ENCODE measurements at regions not wholly inside any gene's neighbourhood (a gene's known extent, or its start where the extent isn't known, plus 50 kb on each side); places are given as distances from the start of the nearest gene placed in this dataset.

DNA sequence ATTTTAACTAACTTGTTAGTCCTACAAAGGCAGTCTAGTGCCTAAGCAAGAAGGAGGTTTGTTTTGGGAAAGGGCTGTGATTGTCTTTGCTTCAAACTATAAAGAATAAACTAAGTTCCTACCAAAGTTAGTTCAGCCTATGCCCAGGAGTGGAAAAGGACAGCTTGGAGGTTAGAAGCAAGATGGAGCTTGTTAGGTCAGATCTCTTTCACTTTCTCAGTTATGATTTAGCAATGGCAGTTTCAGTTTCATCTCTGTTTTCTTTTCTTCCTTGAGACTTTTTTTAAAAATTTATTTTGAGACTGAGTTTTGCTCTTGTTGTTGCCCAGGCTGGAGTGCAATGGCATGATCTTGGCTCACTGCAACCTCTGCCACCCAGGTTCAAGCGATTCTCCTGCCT, 82.9 kb upstream of the NLGN4X start:
- DNase-seq, result no peak

DNA sequence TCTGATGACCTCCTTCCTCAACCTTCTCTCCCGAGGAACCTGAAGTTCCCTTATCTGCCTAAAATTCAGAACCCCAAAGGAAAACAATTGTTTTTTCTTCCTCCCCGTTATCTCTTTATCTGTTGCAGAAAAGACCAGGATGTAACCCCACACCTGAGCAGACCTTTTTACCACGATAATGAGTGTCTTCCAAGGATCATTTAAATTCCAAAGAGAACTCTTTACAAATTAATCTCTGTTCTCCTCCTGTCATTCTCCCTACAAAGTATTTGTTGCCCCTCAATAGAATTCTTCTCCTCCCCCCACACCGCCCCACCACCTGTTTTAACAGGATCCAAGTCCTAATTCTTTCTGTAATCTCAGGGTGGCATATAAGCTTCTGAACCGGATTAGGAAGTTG, 78.5 kb upstream of the NLGN4X start:
- DNase-seq, result no peak

DNA sequence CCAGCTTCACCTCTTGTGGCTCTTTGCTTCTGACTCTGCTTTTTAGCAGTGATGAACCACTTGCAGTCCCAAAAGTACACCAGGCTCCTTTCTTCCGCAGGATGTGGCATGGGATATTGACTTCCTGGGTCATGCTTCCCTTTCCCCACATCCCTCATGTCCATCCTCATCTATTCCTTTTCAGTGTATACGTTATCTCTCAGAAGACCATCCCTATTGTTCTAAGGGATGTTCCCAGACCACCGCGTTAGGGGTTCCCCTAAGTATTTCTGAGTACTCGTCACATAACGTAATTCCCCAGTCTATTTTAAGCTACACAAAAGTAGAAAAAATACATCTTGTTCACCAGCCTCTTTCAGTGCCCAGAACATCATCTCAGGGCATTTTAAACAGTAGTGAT, 71.1 kb upstream of the NLGN4X start:
- DNase-seq, result no peak

DNA sequence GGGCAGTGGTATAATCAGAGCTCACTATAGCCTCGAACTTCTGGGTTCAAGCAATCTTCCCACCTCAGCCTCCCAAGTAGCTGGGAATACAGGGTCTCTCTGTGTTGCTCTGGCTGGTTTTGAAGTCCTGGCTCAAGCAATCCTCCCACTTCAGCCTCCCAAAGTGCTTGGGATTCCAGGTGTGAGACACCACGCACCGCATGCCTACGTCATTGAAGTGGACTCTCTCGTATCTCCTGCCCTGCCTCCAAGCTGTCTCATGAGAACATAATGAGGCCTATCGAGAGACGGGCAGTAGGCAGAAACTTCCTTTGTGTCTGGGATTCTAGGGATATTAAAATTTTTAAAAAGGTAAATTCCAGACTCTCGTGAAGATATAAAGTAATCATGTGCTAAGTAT, 65.0 kb upstream of the NLGN4X start:
- DNase-seq, result no peak

DNA sequence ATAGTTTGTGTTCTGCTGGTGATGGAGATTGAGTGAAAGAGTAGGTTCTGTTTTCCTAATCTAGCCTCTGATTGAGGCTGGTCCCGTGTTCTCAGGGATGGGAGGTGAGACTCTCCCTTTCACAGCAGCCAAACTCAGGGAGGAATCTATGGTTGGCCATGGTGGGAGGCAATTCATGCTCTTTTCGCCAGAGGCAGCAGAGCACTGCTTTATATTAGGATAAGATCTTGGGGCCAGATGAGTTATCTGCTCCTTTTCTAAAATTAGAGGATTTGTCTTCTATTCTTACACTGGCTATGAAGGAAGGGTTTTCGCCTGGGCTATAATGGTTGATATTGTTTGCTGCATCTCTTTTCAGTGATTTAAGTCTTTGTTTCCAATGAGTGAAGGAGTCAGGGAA, 63.9 kb upstream of the NLGN4X start:
- no peak for DNase-seq

DNA sequence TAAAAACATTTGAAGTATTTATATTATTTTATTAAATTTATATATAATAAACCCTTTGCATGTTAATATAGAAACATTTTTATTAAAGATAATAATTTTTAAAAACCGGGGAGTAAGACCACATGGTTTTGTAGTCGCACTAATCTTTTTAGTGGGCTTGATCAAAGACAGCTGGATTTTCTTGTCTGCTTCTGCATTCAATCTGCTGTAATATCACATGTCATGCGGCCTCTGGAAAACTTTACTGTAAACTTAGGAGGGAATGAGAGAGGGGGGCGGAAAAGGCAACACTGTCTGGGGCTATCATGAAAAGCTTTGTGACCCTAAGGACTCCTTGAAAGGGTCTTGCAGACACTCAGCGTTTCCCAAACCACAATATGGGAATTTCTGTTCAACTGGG, 62.8 kb upstream of the NLGN4X start:
- DNase-seq, result no peak

DNA sequence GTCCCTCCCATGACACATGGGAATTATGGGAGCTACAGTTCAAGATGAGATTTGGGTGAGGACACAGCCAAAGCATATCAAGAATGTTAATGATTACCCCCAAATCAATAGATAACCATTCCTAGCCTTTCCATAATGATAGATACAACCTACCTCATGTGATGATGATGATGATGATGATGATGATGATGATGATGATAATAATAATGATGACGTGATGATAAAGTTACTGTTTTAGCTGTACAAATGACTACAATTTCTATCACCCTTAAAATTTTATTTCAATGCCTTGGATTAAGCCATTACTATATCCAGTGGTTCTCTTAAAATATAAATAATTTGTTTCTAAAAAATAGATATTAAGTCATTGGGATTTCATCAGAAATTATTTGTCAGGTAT, 55.2 kb upstream of the NLGN4X start:
- DNase-seq, result no peak

DNA sequence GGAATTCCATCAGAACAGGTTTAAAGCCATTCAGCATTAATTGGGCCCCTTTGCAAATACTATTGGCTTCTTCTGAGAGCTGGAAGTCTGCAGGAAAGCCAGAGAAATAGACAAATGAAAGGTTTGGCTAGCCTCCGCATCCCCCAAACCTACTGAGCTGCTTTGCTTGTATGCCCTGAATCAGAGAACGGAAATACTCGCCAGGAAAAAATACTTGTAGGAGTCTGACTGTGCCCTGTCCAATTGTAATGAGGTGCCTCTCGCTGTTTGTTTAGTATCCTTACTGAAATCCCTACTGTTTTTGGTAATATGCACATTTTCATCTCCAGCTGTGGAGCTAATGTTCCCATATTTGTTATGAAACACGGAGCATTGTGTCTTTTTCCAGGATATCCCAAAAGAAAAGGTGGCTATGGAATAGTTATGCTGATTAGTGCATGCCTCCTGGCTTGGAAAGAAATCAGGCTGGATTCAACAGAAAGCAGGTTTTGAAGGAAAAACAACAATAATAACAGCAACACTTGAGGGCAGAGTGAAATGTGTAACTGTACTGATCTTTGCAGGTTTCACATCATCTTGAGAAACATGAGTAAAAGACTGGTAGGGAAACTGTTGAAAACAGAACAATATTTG, 50.7 kb upstream of the NLGN4X start:
- DNase-seq, result no peak
